ENCODE measurements at regions not wholly inside any gene's neighbourhood (a gene's known extent, or its start where the extent isn't known, plus 50 kb on each side); places are given as distances from the start of the nearest gene placed in this dataset.

- DNase-seq, result peak; percentile 31
- H3K27ac ChIP-seq, result no peak overlapping the region
Measured at GRCh38 chr13:38421590-38422560, 72.2 kb downstream of the UFM1 start.

DNA sequence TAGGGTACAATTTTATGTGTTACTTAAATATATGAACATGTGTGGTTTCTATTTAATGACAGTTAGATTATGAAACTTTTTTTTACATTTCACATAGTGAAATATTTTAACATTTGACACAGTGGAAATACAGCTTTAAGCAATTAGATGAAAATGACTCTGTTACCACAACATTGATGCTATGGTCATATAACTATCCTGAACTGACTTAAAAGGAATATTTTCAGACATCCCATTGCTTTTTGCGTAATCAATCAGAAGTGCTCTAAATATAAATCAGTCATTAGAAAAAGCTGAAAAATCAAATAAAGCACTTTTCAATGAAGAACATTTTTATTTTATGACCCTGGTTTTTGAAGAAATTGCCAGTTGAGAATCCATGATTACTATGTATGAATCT is 80.3 kb downstream of the UFM1 start:
- Histone ChIP-seq H3K27ac (no peak overlapping the region), H3K36me3 (replicated peaks) (no peaks in the 10 kb centered on the region), H3K4me3 (ENCODE audit: low read depth, low read length) (no peak overlapping the region), H3K27me3 (replicated peaks) (no peaks in the 10 kb centered on the region)
- in situ Hi-C loops (cut with HindIII; ENCODE audit: low pct_ligation_motif_present, low sequenced_read_pairs), result no loop called here
- no peak for DNase-seq
- TF ChIP-seq, protein P1, sequence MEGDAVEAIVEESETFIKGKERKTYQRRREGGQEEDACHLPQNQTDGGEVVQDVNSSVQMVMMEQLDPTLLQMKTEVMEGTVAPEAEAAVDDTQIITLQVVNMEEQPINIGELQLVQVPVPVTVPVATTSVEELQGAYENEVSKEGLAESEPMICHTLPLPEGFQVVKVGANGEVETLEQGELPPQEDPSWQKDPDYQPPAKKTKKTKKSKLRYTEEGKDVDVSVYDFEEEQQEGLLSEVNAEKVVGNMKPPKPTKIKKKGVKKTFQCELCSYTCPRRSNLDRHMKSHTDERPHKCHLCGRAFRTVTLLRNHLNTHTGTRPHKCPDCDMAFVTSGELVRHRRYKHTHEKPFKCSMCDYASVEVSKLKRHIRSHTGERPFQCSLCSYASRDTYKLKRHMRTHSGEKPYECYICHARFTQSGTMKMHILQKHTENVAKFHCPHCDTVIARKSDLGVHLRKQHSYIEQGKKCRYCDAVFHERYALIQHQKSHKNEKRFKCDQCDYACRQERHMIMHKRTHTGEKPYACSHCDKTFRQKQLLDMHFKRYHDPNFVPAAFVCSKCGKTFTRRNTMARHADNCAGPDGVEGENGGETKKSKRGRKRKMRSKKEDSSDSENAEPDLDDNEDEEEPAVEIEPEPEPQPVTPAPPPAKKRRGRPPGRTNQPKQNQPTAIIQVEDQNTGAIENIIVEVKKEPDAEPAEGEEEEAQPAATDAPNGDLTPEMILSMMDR (IDR thresholded peaks at IDR 0.05; ENCODE audit: low read depth, low read length, missing control alignments), result no peak

More at GRCh38 chr13:38421590-38422560, 72.2 kb downstream of the UFM1 start:
- TF ChIP-seq, protein P1 (IDR thresholded peaks at IDR 0.05; ENCODE audit: low read depth, low read length, missing control alignments), result no peak
- Histone ChIP-seq H3K4me3 (ENCODE audit: low read depth, low read length) (no peak overlapping the region), H3K27me3 (replicated peaks) (no peaks in the 10 kb centered on the region), H3K36me3 (replicated peaks) (no peaks in the 10 kb centered on the region)
- in situ Hi-C loops (cut with HindIII; ENCODE audit: low pct_ligation_motif_present, low sequenced_read_pairs), result no loop called here

DNA sequence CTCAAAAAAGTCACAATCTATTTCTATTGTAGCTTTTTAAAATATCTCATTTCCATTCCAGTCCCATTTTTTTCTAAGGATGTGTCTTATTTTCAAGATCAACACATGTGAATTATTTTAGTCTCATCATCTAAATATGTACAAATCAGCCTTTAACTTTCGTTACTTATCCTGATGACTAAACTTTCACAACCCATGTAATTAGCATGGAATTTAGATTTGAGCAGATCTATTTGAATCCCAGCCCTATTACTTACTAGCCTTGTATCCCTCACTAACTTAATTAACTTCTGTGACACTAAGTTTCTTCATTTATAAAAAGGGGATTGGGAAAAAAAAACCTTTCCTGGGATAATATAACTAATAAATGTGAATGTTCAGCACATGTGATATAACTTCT is 81.1 kb downstream of the UFM1 start:
- no peak for DNase-seq
- H3K27ac ChIP-seq, result no peak overlapping the region
- in situ Hi-C loops (cut with HindIII; ENCODE audit: low pct_ligation_motif_present, low sequenced_read_pairs), result no loop called here

GRCh38 chr13:38440666-38441065 is 91.0 kb downstream of the UFM1 start:
- no peak overlapping the region for H3K27ac ChIP-seq
- in situ Hi-C loops (cut with HindIII; ENCODE audit: low pct_ligation_motif_present, low sequenced_read_pairs), result no loop called here
- no peak for DNase-seq
- no peak overlapping the region for H3K4me3 ChIP-seq (ENCODE audit: low read depth, low read length)
- TF ChIP-seq, protein P1 (IDR thresholded peaks at IDR 0.05; ENCODE audit: low read depth, low read length, missing control alignments), result no peak
- H3K27me3 ChIP-seq (replicated peaks), result no peaks in the 10 kb centered on the region
- no peaks in the 10 kb centered on the region for H3K36me3 ChIP-seq (replicated peaks)

More for the DNA sequence above, 81.1 kb downstream of the UFM1 start:
- no peaks in the 10 kb centered on the region for H3K27me3 ChIP-seq (replicated peaks)
- H3K36me3 ChIP-seq (replicated peaks), result no peaks in the 10 kb centered on the region
- H3K4me3 ChIP-seq (ENCODE audit: low read depth, low read length), result no peak overlapping the region
- TF ChIP-seq, protein P1 (IDR thresholded peaks at IDR 0.05; ENCODE audit: low read depth, low read length, missing control alignments), result no peak

GRCh38 chr13:38444904-38445303 is 95.3 kb downstream of the UFM1 start:
- Histone ChIP-seq H3K27ac (no peak overlapping the region), H3K36me3 (replicated peaks) (no peaks in the 10 kb centered on the region), H3K27me3 (replicated peaks) (no peaks in the 10 kb centered on the region), H3K4me3 (ENCODE audit: low read depth, low read length) (no peak overlapping the region)
- no peak for DNase-seq
- in situ Hi-C loops (cut with HindIII; ENCODE audit: low pct_ligation_motif_present, low sequenced_read_pairs), result no loop called here
- TF ChIP-seq, protein P1 (IDR thresholded peaks at IDR 0.05; ENCODE audit: low read depth, low read length, missing control alignments), result no peak
